GM12878 (cell line): ENCODE measurements at regions not wholly inside any gene's neighbourhood (a gene's known extent, or its start where the extent isn't known, plus 50 kb on each side); places are given as distances from the start of the nearest gene placed in this dataset.
"Not testable (repeated sequence)": the region's sequence is repeated elsewhere in the genome, so short reads cannot be mapped to it uniquely, and the experiment has no call there.

Experiments used
- ATAC-seq: fragments of 200-7000 bp; cut with Tn5 transposase; 3 replicates; pipeline ENCODE4 v1.9.1; 2020; ENCODE audit warnings: mild to moderate bottlenecking, moderate library complexity
- BruUV-seq: library from RNA; stranded (reverse); fragments of 400-500 nt; replicated peaks from 2 replicates; lab custom pipeline; 2021; lab: Mats Ljungman, UMichigan
- CTCF ChIA-PET: fragments of 300-600 bp; sonication (Branson Sonifier 250); formaldehyde crosslinking; extraction: SDS; loops from one replicate; lab custom pipeline; 2021; ENCODE audit warnings: inconsistent platforms; lab: Yijun Ruan, JAX
- POLR2A ChIA-PET: fragments of 350-600 bp; formaldehyde crosslinking; extraction: SDS; loops from one replicate; lab custom pipeline; 2021; ENCODE audit warnings: inconsistent platforms; lab: Charles Lee
- RAD21 ChIA-PET: fragments of 300-600 bp; sonication (Branson Sonifier 250); formaldehyde crosslinking; loops from one replicate; lab custom pipeline; 2023; ENCODE audit warnings: antibody characterized with exemption; ENCODE audit not compliant: unreplicated experiment; lab: Charles Lee
- SMC1A ChIA-PET: fragments of 300-600 bp; sonication (Branson Sonifier 250); formaldehyde crosslinking; loops from one replicate; lab custom pipeline; 2023; ENCODE audit not compliant: unreplicated experiment, uncharacterized antibody; lab: Charles Lee
- DNase-seq: peaks from one replicate; pipeline ENCODE4 v3.0.0-alpha.2; 2011; ENCODE audit warnings: low read depth, low spot score
- FAIRE-seq: peaks from 3 replicates; lab custom pipeline; 2011; peaks lifted over from hg19 to GRCh38; lab: Jason Lieb, UNC
- H2AFZ ChIP-seq: 2 replicates; pipeline ENCODE4 v1.6.0; 2011; ENCODE audit warnings: low read depth, low read length, control low read depth; ENCODE audit not compliant: control insufficient read depth
- H3K27ac ChIP-seq: 2 replicates; pipeline ENCODE4 v1.5.1; 2011; ENCODE audit warnings: control low read depth; ENCODE audit not compliant: control insufficient read depth, insufficient read depth
- H3K27me3 ChIP-seq, 2 experiments: replicated peaks in 1 of 2; 2 replicates each; pipeline versions ENCODE4 v1.6.0 to v1.6.1; 2011; ENCODE audit warnings: low read length in 1 of 2; ENCODE audit not compliant: control insufficient read depth in 2 of 2, insufficient read depth in 2 of 2
- H3K36me3 ChIP-seq, 2 experiments: 2 replicates each; pipeline ENCODE4 v1.5.1; 2011; ENCODE audit warnings: low read length in 1 of 2; ENCODE audit not compliant: control insufficient read depth in 2 of 2, insufficient read depth in 2 of 2
- H3K4me1 ChIP-seq: 2 replicates; pipeline ENCODE4 v1.6.1; 2011; ENCODE audit warnings: mild to moderate bottlenecking, low read length, moderate library complexity, mixed read lengths; ENCODE audit not compliant: control insufficient read depth, insufficient read depth
- H3K4me2 ChIP-seq: 2 replicates; pipeline ENCODE4 v1.6.0; 2011; ENCODE audit warnings: control low read depth; ENCODE audit not compliant: control insufficient read depth, insufficient read depth
- H3K4me3 ChIP-seq: fragments of 200-600 bp; sonication (generic); 2 replicates; pipeline ENCODE4 v1.5.1; 2016
- H3K79me2 ChIP-seq: 2 replicates; pipeline ENCODE4 v1.6.0; 2011; ENCODE audit warnings: low read length; ENCODE audit not compliant: control insufficient read depth, insufficient read depth
- H3K9ac ChIP-seq: 2 replicates; pipeline ENCODE4 v1.8.0; 2011; ENCODE audit warnings: low read length, control low read depth, mixed read lengths; ENCODE audit not compliant: control insufficient read depth, insufficient read depth
- H3K9me3 ChIP-seq: replicated peaks from 3 replicates; pipeline ENCODE4 v1.5.1; 2011; ENCODE audit warnings: mild to moderate bottlenecking, low read length; ENCODE audit not compliant: control insufficient read depth, insufficient read depth
- H4K20me1 ChIP-seq: 2 replicates; pipeline ENCODE4 v1.6.0; 2011; ENCODE audit not compliant: control insufficient read depth, insufficient read depth
- ELK1 ChIP-seq: IDR thresholded peaks from 2 replicates; pipeline ENCODE4 v1.6.1; 2012; ENCODE audit warnings: low read depth, low read length, improper control_type of control experiment
- FOXM1 ChIP-seq: IDR thresholded peaks from 2 replicates; pipeline ENCODE4 v1.6.1; 2012; ENCODE audit warnings: low read depth, mild to moderate bottlenecking, inconsistent platforms, low read length, moderate library complexity
- PAX5 ChIP-seq: IDR thresholded peaks from 2 replicates; pipeline ENCODE4 v1.6.1; 2011; ENCODE audit warnings: low read depth, low read length, borderline replicate concordance
- RCOR1 ChIP-seq: conservative IDR thresholded peaks from 2 replicates; pipeline ENCODE4 v1.6.1; 2012; ENCODE audit warnings: low read depth, low read length, improper control_type of control experiment
- SREBF2 ChIP-seq: IDR thresholded peaks from 2 replicates; pipeline ENCODE4 v1.6.1; 2012; ENCODE audit warnings: mild to moderate bottlenecking, low read length
- SUPT20H ChIP-seq: IDR thresholded peaks from 2 replicates; pipeline ENCODE4 v1.6.1; 2011; ENCODE audit warnings: low read depth, mild to moderate bottlenecking, low read length, moderate library complexity, borderline replicate concordance; ENCODE audit not compliant: control insufficient read depth
- TARDBP ChIP-seq: IDR thresholded peaks from 2 replicates; pipeline ENCODE4 v1.6.1; 2016; ENCODE audit warnings: borderline replicate concordance
- TBL1XR1 ChIP-seq: IDR thresholded peaks from 2 replicates; pipeline ENCODE4 v1.6.1; 2012; ENCODE audit warnings: low read depth, low read length, improper control_type of control experiment
- WGBS: methylation state at CpG from one replicate; pipeline ENCODE4 v1.1.6; 2016; ENCODE audit warnings: low lambda C conversion rate; ENCODE audit not compliant: insufficient replicate concordance, insufficient coverage; ENCODE audit errors: missing lambda C conversion rate; 5-methylcytosine and 5-hydroxymethylcytosine counted together
- in situ Hi-C: fragments of 300-500 bp; cut with MboI; formaldehyde crosslinking; loops from 9 replicates; pipeline ENCODE4 v1.14.3; 2018; ENCODE audit warnings: mixed read lengths
- intact Hi-C: fragments of 100-400 bp; cut with micrococcal nuclease; formaldehyde crosslinking; loops from one replicate; pipeline ENCODE4 v1.14.2; 2022; ENCODE audit not compliant: unreplicated experiment

- TF ChIP-seq FOXM1 (no peak), TARDBP (no peak), SREBF2 (no peak)
These were observed 348.8 kb upstream of the C2CD4B start (continued) for GRCh38 chr15:62513893-62514292.

- Histone ChIP-seq H3K4me3 (no peak overlapping the region), H3K9ac (no peak overlapping the region), H3K4me2 (no peak overlapping the region), H3K27me3 (no peaks in the 10 kb centered on the region; a peak in 1 of 4 replicates), H3K9me3 (no peaks in the 10 kb centered on the region), H3K36me3 (no peaks in the 10 kb centered on the region), H2AFZ (no peak overlapping the region), H3K79me2 (no peaks in the 10 kb centered on the region), H3K4me1 (no peaks in the 10 kb centered on the region), H3K27ac (no peak overlapping the region), H4K20me1 (no peaks in the 10 kb centered on the region)
- ATAC-seq, result no peak
- WGBS, result 42% methylated on average over 7 of the region's 7 CpGs
- SMC1A ChIA-PET, result no interaction called here
- intact Hi-C loops (no loop called here), in situ Hi-C loops (no loop called here)
- CTCF ChIA-PET, result no interaction called here
- RAD21 ChIA-PET, result no interaction called here
- POLR2A ChIA-PET, result no interaction called here
- BruUV-seq, result no TSS peak
- no peak for FAIRE-seq
- no peak for TF ChIP-seq ELK1
- no peak for DNase-seq
These were observed 350.8 kb upstream of the C2CD4B start for GRCh38 chr15:62515696-62516395.

GRCh38 chr15:62517541-62517940 lies 352.5 kb upstream of the C2CD4B start:
- WGBS, result 0% methylated on average over 1 of the region's 1 CpG
- H3K9ac ChIP-seq, result no peak overlapping the region
- CTCF ChIA-PET, result no interaction called here
- H3K4me1 ChIP-seq, result no peaks in the 10 kb centered on the region
- H3K79me2 ChIP-seq, result no peaks in the 10 kb centered on the region
- no peak overlapping the region for H3K4me2 ChIP-seq
- DNase-seq (no peak), FAIRE-seq (no peak), ATAC-seq (no peak)
- no TSS peak for BruUV-seq
- in situ Hi-C loops, result no loop called here
- TF ChIP-seq RCOR1, result no peak
- no peak for TF ChIP-seq PAX5
- TF ChIP-seq TBL1XR1, result no peak
- TF ChIP-seq SUPT20H, result no peak
- SMC1A ChIA-PET, result no interaction called here
- RAD21 ChIA-PET, result no interaction called here
- H3K27ac ChIP-seq, result no peak overlapping the region
- no peaks in the 10 kb centered on the region for H4K20me1 ChIP-seq
- POLR2A ChIA-PET, result no interaction called here
- no peaks in the 10 kb centered on the region for H3K9me3 ChIP-seq
- no peak overlapping the region for H3K4me3 ChIP-seq
- H3K27me3 ChIP-seq, result no peaks in the 10 kb centered on the region; a peak in 1 of 4 replicates
- H3K36me3 ChIP-seq, result no peaks in the 10 kb centered on the region
- no peak overlapping the region for H2AFZ ChIP-seq
- intact Hi-C loops, result no loop called here

GRCh38 chr15:62518666-62519065 lies 353.6 kb upstream of the C2CD4B start:
- H4K20me1 ChIP-seq, ATAC-seq, POLR2A ChIA-PET, H3K79me2 ChIP-seq, in situ Hi-C loops, H3K9me3 ChIP-seq, H3K4me1 ChIP-seq, FAIRE-seq, H3K27ac ChIP-seq, H3K4me2 ChIP-seq, H2AFZ ChIP-seq, DNase-seq, RAD21 ChIA-PET, H3K4me3 ChIP-seq, H3K9ac ChIP-seq, H3K27me3 ChIP-seq, intact Hi-C loops, BruUV-seq, H3K36me3 ChIP-seq: not testable (repeated sequence)
- ChIA-PET SMC1A (interaction anchor here (0.8 kb wide), 1 partner anchor 18 kb away, joined by 3 read pairs; no protein-coding TSS in a partner anchor), CTCF (interaction anchor here (0.5 kb wide), 1 partner anchor 73 kb away, joined by 4 read pairs; no protein-coding TSS in a partner anchor)
- 58% methylated on average over 6 of the region's 6 CpGs for WGBS
